AG10803 (cell line): ENCODE measurements at regions not wholly inside any gene's neighbourhood (a gene's known extent, or its start where the extent isn't known, plus 50 kb on each side); places are given as distances from the start of the nearest gene placed in this dataset.

Experiments
- DNase-seq: peaks from one replicate; pipeline ENCODE4 v3.0.0; 2010; ENCODE audit warnings: low read depth
- H3K4me3 ChIP-seq: 2 replicates; pipeline ENCODE4 v1.5.1; 2011; ENCODE audit warnings: mild to moderate bottlenecking, low read length, control low read depth
- CTCF ChIP-seq: conservative IDR thresholded peaks from 2 replicates; pipeline ENCODE4 v1.5.1; 2011; ENCODE audit warnings: mild to moderate bottlenecking, low read length, control low read depth, inconsistent platforms

- H3K4me3 ChIP-seq = no peak overlapping the region
- TF ChIP-seq CTCF = no peak
- DNase-seq = no peak
These were observed 71.9 kb downstream of the BLID start for GRCh38 chr11:122044086-122044485.

- TF ChIP-seq CTCF = no peak
- DNase-seq = peak; percentile 37
- H3K4me3 ChIP-seq = no peak overlapping the region
These were observed 73.0 kb downstream of the BLID start for GRCh38 chr11:122042981-122043380.

GRCh38 chr11:122040464-122040863 is 75.6 kb downstream of the BLID start:
- no peak overlapping the region for H3K4me3 ChIP-seq
- no peak for TF ChIP-seq CTCF
- no peak for DNase-seq

GRCh38 chr11:122038543-122038942 is 77.5 kb downstream of the BLID start:
- no peak overlapping the region for H3K4me3 ChIP-seq
- DNase-seq = peak; percentile 99
- TF ChIP-seq CTCF = no peak

GRCh38 chr11:122037911-122038310 is 78.1 kb downstream of the BLID start:
- no peak for TF ChIP-seq CTCF
- DNase-seq = no peak
- H3K4me3 ChIP-seq = no peak overlapping the region

- DNase-seq = no peak
- no peak overlapping the region for H3K4me3 ChIP-seq
- TF ChIP-seq CTCF = no peak
These were observed 79.5 kb downstream of the BLID start for GRCh38 chr11:122036493-122036892.

GRCh38 chr11:122036018-122036417 is 80.0 kb downstream of the BLID start:
- peak; percentile 88 for DNase-seq
- no peak for TF ChIP-seq CTCF
- H3K4me3 ChIP-seq = no peak overlapping the region
